ENCODE measurements at regions not wholly inside any gene's neighbourhood (a gene's known extent, or its start where the extent isn't known, plus 50 kb on each side); places are given as distances from the start of the nearest gene placed in this dataset.
"Not testable (repeated sequence)": the region's sequence is repeated elsewhere in the genome, so short reads cannot be mapped to it uniquely, and the experiment has no call there.

GRCh38 chr2:176427549-176427948, 158.3 kb downstream of the MTX2 start:
- no peak for DNase-seq (ENCODE audit: low read depth)

- not testable (repeated sequence) for DNase-seq (ENCODE audit: low read depth)
These were observed 159.8 kb downstream of the MTX2 start for GRCh38 chr2:176428944-176429469.

- DNase-seq (ENCODE audit: low read depth): no peak
These were observed 163.2 kb downstream of the MTX2 start for GRCh38 chr2:176432434-176432833.

GRCh38 chr2:176435729-176436128, 166.5 kb downstream of the MTX2 start:
- no peak for DNase-seq (ENCODE audit: low read depth)

GRCh38 chr2:176443946-176444345, 174.7 kb downstream of the MTX2 start:
- no peak for DNase-seq (ENCODE audit: low read depth)

GRCh38 chr2:176445956-176446355, 176.7 kb downstream of the MTX2 start:
- no peak for DNase-seq (ENCODE audit: low read depth)

- no peak for DNase-seq (ENCODE audit: low read depth)
These were observed 177.6 kb downstream of the MTX2 start for GRCh38 chr2:176446718-176447414.

GRCh38 chr2:176447616-176448015, 178.4 kb downstream of the MTX2 start:
- no peak for DNase-seq (ENCODE audit: low read depth)

- DNase-seq (ENCODE audit: low read depth): no peak
These were observed 180.6 kb downstream of the MTX2 start for GRCh38 chr2:176449852-176450251.

- DNase-seq (ENCODE audit: low read depth): no peak
These were observed 184.5 kb downstream of the MTX2 start for GRCh38 chr2:176453784-176454183.

- peak; percentile 61 for DNase-seq (ENCODE audit: low read depth)
These were observed 185.9 kb downstream of the MTX2 start for GRCh38 chr2:176454893-176455815.

GRCh38 chr2:176455816-176456291, 186.6 kb downstream of the MTX2 start:
- DNase-seq (ENCODE audit: low read depth): no peak

GRCh38 chr2:176457481-176457880, 188.2 kb downstream of the MTX2 start:
- DNase-seq (ENCODE audit: low read depth): no peak

- no peak for DNase-seq (ENCODE audit: low read depth)
These were observed 192.0 kb downstream of the MTX2 start for GRCh38 chr2:176461098-176461808.

GRCh38 chr2:176461809-176462670, 192.8 kb downstream of the MTX2 start:
- no peak for DNase-seq (ENCODE audit: low read depth)

- no peak for DNase-seq (ENCODE audit: low read depth)
These were observed 194.3 kb downstream of the MTX2 start for GRCh38 chr2:176463546-176463945.

GRCh38 chr2:176464886-176465564, 195.8 kb downstream of the MTX2 start:
- no peak for DNase-seq (ENCODE audit: low read depth)

GRCh38 chr2:176466918-176467452, 197.7 kb downstream of the MTX2 start:
- DNase-seq (ENCODE audit: low read depth): no peak

- DNase-seq (ENCODE audit: low read depth): no peak
These were observed 198.4 kb downstream of the MTX2 start for GRCh38 chr2:176467595-176467994.

- no peak for DNase-seq (ENCODE audit: low read depth)
These were observed 199.3 kb downstream of the MTX2 start for GRCh38 chr2:176468457-176469113.
